Ishikawa (cell line): ENCODE measurements at regions not wholly inside any gene's neighbourhood (a gene's known extent, or its start where the extent isn't known, plus 50 kb on each side); places are given as distances from the start of the nearest gene placed in this dataset.

Experiments
- CEBPB ChIP-seq: IDR thresholded peaks from 2 replicates; pipeline ENCODE4 v1.6.1; 2012
- EGR1 ChIP-seq: IDR thresholded peaks from 2 replicates; pipeline ENCODE4 v1.6.1; 2012
- EP300 ChIP-seq: IDR thresholded peaks from 2 replicates; pipeline ENCODE4 v1.6.1; 2012; ENCODE audit warnings: borderline replicate concordance
- FOXM1 ChIP-seq: IDR thresholded peaks from 2 replicates; pipeline ENCODE4 v1.6.1; 2012; ENCODE audit warnings: low read depth, borderline replicate concordance
- MAX ChIP-seq: IDR thresholded peaks from 2 replicates; pipeline ENCODE4 v1.6.1; 2012
- NFIC ChIP-seq: IDR thresholded peaks from 2 replicates; pipeline ENCODE4 v1.6.1; 2012
- RAD21 ChIP-seq: IDR thresholded peaks from 2 replicates; pipeline ENCODE4 v1.6.1; 2012; ENCODE audit warnings: low read depth
- REST ChIP-seq: IDR thresholded peaks from 2 replicates; pipeline ENCODE4 v1.6.1; 2012; ENCODE audit warnings: low read depth, mild to moderate bottlenecking
- TAF1 ChIP-seq: IDR thresholded peaks from 2 replicates; pipeline ENCODE4 v1.6.1; 2012; ENCODE audit warnings: low read depth, mild to moderate bottlenecking
- TCF12 ChIP-seq: IDR thresholded peaks from 2 replicates; pipeline ENCODE4 v1.6.1; 2012; ENCODE audit warnings: low read depth
- TEAD4 ChIP-seq: IDR thresholded peaks from 2 replicates; pipeline ENCODE4 v1.6.1; 2012
- YY1 ChIP-seq: IDR thresholded peaks from 2 replicates; pipeline ENCODE4 v1.6.1; 2012; ENCODE audit warnings: low read depth

GRCh38 chr3:26515351-26515750, 107.2 kb upstream of the LRRC3B start:
- TF ChIP-seq YY1 (no peak), EP300 (no peak), EGR1 (no peak), REST (no peak), MAX (no peak), TAF1 (no peak), TEAD4 (no peak), RAD21 (no peak), FOXM1 (no peak), TCF12 (no peak), CEBPB (no peak), NFIC (no peak)
